NOMO-1 treated with dmso at 0.1 percent for 144 hours (cell line): ENCODE measurements at regions not wholly inside any gene's neighbourhood (a gene's known extent, or its start where the extent isn't known, plus 50 kb on each side); places are given as distances from the start of the nearest gene placed in this dataset.
"Not testable (repeated sequence)": the region's sequence is repeated elsewhere in the genome, so short reads cannot be mapped to it uniquely, and the experiment has no call there.

ENCODE experiments used
- DNase-seq: peaks from one replicate; lab custom pipeline; 2025; ENCODE audit not compliant: unreplicated experiment; lab: John Stamatoyannopoulos, UW

DNA sequence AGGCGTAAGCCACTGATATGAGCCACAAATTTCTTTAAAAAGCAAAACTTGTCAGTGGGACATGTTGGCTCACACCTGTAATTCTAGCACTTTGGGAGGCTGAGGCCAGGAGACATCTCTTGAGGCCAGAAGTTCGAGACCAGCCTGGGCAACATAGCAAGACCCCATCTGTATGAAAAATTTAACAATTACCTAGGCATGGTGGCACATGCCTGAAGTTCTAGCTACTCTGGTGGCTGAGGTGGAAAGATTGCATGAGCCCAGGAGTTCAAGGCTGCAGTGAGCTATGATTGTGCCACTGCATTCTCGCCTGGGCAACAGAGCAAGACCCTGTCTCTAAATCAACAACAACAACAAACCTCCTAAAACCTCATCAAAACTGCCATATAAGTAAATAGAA is 147.6 kb upstream of the BARHL2 start:
- DNase-seq: no peak

DNA sequence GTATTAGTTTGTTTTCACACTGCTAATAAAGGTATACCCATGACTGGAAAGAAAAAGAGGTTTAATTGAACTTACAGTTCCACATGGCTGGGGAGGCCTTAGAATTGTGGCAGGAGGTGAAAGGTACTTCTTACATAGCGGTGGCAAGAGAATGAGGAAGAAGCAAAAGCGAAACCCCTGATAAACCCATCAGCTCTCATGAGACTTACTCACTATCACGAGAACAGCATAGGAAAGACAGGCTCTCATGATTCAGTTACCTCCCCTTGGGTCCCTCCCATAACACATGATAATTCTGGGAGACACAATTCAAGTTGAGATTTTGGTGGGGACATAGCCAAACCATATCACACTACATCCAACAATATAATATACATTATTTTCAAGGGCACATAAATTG is 145.7 kb upstream of the BARHL2 start:
- DNase-seq: no peak

DNA sequence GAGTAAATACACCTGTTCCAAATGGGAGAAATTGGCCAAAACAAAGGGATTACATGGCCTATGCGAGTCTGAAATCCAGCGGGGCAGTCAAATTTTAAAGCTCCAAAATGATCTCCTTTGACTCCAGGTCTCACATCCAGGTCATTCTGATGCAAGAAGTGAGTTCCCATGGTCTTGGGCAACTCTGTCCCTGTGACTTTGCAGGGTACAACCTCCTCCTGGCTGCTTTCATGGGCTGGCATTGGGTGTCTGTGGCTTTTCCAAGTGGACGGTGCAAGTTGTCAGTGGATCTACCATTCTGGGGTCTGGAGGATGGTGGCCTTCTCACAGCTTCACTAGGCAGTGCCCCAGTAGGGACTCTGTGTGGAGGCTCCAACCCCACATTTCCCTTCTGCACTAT is 144.3 kb upstream of the BARHL2 start:
- not testable (repeated sequence) for DNase-seq

DNA sequence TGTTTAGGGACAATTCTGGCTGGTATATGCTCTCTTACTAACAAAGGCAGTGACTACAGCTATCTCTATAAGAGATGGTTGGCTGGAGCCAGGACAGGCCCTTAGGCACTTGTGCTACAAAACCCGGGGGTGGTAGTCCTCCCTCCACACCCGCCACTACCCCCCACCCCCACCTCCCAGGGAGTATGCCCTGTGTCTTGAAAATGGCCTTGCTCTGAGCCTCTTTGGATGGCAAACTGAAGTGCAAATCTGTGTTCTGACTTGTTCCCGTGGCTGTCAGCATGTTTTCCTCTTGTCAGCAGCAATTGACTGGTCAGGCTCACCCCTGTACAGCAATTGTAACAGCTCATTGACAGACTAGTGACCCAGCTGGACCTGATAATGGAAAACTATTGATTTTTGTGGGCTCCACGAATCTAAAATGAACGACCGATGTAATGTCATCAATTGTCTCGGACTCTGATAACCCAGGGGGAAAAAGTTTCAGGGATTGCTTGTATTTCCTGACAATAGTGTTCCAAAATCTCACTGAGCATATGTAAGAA is 139.4 kb upstream of the BARHL2 start:
- no peak for DNase-seq

DNA sequence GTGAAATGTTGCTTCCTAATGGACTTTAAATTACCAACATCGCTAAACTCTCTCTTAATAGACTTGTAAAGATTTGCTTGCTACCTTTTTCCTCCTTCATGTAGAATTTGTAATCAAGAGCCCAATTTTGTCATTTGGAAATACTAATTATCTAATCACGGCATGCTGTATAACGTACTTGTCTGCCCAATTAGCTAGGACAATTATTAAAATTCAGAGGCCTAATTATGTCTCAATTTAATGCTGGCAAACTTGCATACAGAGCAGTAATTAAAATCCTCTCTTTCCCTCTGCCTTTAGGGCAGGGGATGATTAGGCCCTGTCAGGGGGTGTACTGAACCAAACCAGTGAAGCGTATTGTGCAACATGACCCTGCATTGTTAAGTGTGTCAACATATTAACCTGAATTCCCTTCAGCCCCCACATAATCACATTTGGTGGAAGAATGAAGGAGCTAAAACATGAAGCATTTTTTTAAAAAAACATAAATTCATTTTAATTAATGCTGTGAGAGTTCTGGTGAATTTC is 137.4 kb upstream of the BARHL2 start:
- no peak for DNase-seq

DNA sequence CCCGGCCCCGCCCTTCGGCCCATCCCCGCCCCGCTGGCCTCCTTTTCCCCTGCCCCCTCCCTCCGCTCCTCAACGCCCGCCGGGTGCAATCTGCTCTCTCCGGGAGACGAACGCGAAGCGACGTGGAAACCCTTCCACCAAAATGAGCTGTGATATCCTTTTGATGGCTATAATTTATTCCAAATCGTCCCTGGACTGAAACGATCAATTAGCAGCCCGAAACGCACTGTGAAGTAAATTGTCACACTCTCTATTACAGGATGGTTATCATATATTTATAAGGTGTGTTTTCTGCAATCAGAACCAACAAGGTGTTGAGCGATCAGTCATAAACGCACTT is 134.6 kb upstream of the BARHL2 start:
- no peak for DNase-seq

DNA sequence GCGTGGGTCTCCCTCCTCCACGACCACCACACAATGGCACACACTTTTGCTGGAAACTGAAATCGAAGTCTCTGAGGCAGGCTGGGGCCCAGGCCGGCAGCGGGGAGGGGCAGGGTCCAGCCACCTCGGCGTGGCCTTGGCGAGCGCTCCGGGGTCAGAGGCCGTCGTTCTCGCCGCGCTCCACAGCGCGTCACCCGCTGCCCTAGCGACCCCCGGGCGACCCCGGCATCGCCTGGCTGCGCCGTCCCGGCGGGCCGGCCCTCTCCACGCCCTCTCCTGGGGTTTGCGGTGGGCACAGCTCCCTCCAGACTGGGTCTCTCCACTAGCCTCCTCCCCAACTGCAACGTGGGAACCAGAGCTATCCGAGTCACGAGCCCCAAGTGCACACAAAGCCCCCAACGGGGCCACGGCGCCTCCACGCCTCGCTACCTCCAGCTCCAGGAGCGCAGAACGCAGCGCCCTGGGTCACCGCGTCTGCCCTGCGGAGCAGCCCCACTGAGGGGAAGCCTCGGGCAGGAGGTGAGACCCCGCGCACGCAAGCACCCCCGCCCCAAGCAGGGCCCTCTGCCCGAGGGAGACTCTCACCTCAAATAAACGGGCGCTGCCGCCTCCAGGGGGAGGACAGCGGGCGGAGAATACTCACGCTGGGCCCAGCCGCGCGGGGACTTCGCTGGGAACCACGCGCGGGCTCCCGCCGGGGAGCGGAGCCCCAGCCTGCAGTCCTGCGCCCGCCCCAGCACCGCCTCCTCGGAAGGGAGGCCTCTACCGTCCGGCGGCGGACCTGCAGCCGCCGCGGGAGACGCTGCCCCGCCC is 134.0 kb upstream of the BARHL2 start:
- DNase-seq: peak; percentile 68

DNA sequence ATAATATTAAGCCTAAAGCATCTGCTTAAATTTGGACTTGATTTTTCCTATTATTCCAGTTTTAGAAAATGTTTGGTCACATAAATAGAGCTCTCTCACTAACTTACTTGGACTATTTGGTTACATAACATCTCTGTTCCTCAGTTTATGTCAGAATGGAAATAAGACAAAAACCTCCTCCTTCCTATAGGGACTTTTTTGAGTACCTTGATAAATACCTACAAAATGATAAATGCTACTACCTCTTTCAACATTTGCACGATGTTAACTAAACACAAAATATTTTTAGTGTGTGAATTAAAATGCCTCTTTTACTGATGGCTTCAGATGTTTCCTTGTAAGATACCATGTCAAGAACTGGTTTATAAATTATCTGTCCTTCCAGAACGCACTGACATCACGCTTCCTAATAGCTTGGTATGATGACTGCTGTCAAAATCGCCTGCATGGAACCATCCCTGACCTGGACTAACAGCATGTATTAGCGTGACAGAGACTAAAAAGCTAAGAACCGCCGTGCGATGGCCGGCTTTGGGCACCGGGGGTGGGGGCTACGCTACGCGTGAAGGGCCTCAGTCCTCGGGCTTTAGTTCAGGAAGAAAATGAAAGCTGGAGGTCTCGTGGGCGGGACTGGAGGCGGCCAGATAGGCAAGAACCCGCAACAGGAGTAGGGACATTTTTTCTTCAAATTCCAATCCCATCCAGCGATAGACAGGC is 133.2 kb upstream of the BARHL2 start:
- no peak for DNase-seq

DNA sequence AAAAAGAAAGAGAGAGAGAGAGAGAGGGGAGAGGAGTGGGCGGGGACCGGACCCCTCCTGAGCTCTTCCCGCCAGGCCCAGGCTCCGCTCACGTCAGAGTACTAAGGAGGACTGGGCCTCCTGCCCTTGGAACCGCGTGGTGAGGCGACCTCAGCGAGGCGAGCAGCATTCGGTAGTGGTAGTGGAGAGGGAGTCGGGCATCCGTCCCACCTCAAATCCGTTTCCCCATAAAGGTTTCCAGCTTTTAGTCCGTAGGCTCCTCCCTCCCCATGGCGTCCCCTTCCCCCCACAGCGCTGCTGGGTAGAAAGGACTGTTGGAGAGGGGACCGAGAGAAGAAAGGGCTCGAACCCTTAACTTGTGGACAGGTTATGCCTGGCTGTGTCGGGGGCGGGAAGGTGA is 124.4 kb upstream of the BARHL2 start:
- no peak for DNase-seq

DNA sequence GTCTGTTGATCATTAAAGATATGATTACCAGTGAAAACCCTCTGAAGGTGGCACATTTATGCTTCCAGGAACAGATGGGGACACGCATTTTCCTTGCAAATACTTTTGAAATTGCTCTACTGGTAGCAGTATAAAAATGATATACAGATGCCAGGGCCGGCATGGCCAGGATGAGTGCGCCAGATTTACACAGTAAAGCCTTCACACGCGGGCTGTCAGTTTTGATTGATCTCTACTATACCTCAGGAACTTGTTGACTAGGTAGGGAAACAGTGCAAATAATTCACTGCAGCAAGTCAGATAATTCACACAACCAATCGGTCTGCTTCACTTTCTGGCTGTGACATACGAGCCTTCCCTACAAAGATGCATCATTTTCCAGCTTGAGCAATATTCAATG is 123.2 kb upstream of the BARHL2 start:
- no peak for DNase-seq

DNA sequence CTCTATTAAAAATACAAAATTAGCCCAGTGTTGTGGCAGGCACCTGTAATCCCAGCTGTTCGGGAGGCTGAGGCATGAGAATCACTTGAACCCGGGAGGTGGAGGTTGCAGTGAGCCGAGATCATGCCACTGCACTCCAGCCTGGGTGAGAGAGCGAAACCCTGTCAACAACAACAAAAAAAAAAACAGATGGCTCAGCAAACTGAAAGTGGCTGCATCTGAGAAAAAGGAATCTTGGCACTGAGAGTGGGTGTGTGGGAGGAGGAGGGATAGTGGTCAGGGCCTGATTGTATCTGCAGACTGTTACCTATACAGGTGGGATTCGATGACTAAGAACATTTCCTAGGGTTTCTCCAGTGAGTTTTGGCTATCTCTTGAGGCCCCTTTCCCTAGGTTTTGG is 122.2 kb upstream of the BARHL2 start:
- no peak for DNase-seq

DNA sequence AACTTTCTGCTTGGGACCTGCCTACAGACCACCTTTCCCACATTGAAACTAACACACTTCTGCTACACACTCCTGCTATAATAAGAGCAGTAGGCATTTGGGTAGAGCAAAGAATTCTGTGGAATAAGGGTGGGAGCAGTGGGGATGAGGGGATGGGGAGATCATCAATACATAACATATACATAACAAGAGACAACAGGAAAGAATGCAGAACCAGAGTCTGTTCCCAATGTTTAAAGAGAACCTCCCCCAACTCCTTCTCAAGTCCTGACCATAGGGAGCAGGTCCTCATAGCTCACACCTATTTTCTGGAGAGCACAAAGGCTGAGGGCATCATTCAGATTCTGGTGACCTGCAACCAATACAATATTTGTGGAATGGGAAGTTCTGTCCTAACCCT is 121.6 kb upstream of the BARHL2 start:
- DNase-seq: no peak

DNA sequence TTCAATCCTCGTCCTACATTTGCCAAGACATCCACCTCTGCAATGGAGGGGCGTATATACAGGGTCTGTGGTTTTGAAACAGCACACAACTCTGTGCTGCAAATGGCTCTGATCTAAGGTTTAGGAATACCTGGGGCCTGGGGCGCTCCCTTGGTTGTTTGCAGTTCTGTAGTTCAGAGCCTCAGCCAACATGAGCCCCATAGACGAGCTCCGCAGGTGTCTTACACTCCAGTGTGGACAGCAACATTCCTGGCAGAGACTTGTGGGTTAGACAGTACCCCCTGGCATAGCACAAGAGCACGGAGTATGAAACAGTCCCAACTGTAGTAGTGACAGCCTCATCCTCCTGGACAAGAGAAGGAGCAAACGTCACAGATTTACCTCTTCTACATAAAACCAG is 120.3 kb upstream of the BARHL2 start:
- DNase-seq: no peak

DNA sequence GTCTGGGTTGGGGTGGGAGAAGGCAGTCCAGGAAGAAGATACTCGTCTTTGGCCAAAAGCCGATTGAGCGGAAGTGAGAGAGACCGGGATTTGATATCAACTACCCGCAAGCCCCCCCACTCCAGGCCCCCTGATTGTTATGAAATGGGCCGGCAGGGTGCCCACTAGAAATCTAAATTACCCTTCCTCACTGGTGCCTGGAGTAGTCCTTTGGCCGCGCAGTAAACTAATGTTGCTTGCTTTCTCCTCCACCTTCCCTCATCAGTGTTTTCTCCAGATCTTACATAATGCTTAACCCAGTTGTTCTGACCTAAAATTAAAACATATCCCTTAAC is 119.2 kb upstream of the BARHL2 start:
- DNase-seq: no peak

DNA sequence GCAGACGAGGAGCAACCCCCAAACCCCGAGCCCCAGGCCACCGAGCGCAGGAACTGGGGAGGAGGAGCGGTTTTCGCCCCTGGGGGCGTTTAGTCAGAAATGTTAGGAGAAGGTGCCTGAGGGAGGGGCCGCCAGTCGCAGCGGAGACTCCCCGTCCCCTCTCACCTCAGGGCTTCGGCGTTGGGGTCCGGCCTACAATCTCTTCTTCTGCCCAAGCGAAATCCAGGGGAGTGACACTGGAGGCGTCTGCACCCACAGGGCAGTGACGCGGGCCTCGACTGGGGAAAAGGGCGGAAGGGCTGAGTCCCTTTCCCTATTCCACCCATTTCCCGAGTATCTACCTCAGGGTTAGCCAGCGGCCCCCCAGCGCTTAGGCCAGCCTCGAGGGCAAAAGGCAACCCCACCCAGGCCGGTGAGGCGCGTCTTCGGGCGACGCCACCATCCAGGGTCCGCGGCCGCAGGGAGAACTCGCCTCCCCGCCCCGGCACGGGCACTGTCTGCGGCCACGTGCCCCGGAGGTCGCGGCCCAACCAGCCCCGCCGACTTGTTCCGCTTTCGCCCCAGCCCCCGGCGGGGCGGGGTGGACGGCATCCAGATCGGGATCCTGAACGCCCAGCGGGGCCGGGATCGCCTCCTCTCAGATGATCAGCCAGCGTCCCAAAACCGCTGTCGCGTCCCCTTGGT is 118.7 kb upstream of the BARHL2 start:
- no peak for DNase-seq

DNA sequence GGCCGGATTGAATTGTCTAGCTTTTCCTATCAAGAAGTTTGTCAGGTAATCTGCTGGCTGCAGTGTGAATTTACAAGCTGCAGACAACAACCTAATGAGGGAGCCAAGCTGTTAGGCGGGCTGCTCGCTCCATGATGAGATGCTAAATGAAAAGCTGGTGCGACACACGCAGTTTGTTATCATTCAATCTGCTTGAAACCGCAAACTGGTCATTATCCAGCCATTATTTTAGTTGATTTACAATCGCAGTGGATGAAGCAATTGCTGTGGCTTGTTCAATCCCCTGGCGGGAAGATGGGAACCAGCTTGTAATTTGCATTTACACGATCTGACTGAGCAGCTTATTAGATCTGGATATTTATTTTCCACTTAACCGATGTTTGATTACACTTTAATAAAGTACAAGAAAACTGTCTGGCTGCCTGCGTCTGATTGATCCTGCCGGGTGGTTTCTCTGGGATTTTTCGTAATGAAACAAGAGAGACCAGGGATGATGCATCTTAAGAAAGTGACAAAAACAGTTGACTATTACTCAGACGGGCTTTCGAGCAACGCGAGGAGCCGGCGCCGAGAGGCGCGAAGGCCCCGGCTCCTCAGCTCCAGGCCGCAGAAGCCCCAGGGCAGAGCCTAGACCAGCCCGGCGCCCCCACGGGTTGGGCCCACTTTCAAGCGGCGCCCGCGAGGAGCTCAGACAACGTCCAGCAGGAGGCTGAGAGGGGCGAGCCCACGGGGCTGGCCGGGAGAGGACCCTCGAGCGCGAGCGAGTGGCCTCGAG is 118.0 kb upstream of the BARHL2 start:
- no peak for DNase-seq

DNA sequence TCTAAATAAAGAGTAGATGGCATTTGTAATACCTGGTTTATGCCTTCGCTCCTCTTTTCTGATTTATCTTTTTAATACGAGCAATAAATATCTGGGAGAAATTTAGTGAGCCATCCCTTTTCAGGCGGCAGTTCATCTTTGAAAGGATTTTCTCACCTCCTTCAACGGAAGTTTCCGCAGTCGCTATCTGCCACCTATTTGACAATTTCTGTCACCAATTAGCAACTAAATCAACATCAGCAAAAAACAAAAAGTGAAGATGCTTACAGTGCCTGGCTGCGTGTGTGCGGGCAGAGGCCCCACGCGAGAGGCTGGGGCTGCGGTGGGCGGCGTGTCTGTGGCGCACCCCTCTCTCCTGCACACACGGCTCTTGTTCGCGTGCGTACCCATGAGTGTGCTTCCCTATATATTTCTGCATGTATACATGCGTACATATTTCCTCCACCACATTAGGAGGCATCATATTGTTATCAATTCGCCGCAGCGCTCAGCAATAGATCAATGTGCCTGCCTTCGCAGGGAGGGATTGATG is 117.3 kb upstream of the BARHL2 start:
- DNase-seq: no peak

DNA sequence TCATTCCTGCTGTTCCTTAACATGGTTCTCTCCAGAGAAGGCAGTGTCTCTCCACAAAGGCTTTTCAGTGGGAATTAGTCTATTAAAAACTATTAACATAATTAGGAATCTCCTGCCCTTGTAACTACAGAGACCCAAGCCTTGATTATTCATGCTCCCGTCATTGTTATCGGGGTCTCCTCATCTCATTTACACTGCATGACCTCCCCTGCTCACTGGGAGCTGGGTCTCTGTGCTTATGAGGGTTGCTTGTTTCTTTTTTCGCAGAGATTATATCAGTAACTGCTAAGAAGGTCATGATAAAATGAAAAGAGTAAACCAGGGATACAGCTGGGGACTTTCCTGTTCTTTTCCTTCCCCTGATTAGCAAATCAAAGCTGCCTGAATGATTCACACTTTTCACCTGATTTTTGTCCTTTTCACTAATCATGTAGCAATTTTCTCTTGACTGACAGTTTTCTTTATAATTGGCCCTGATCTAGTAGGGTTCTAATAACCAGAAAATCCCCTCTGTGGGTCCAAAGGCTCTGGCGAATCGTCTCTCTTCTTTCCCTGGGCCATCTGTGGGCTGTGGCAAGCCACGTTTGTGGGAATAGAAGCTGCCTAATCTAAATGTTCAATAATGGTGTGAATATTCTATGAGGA is 116.5 kb upstream of the BARHL2 start:
- DNase-seq: no peak

DNA sequence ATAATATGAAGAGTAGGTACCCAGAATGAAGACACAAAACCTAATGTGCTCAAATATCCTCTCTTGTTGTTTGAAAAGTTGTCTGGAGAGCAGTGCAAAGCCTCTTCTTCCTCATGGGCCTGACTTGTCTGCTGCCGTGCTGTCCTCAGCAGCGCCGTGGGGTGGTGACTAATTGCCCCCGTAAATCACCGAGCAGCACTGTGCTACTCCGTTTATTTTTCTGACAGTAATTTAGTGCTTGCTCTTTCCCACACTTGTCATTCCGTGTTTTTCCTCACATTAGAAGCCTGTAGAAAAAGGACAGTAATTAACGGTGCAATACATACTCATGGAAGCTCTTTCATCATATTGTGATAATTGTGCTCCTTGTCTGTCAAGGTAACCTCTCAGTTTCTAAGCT is 114.8 kb upstream of the BARHL2 start:
- no peak for DNase-seq

DNA sequence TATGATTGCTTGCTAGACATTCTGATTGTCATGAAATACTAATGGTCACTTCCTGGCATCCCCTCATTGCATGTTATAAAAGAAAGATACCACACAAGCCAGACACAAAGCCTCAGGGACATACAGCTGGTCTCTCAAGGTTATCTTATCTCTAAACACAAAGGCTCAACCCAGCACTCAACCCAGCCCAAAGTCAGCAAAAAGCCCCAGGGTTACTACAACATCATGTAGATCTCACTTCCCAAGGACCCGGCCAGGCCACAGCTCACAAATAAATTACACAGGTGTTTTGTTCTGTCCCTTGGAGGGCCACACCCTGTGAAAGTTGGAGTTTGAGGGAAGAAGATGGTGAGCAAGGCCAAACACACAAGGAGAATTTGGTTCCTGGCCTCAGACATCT is 109.7 kb upstream of the BARHL2 start:
- no peak for DNase-seq
